ENCODE measurements at regions not wholly inside any gene's neighbourhood (a gene's known extent, or its start where the extent isn't known, plus 50 kb on each side); places are given as distances from the start of the nearest gene placed in this dataset.

DNA sequence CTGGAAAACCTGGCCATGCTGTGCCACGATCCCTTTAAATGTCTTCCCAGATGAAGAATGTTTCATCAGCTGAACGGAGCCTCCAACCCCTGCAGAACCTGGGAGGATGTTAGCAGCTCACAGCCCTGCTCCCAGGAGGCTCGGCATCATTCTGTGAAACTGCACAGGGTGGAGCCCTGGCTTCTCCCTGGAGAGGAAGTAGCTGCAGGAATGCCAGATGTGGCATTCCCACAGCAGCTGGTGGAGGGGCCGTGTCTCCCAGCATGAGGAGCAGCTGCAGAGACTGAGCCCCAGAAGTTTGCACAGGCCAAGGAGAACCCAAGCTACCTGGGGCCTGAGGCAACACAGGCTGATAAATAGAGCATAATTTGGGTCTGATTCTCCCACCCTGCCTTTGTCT, 165.8 kb upstream of the MAP3K1 start:
- peaks cover 6 to 8% of the 10 kb centered on the region in 2 experiments; a peak in 4 of 5 replicates for H3K27me3 ChIP-seq (ENCODE audit: control insufficient read depth in 2 of 2, insufficient read depth in 2 of 2, low read length in 2 of 2)
- no peaks in the 10 kb centered on the region for H3K9me3 ChIP-seq (replicated peaks; ENCODE audit: control insufficient read depth, insufficient read depth, low read depth, low read length)
- WGBS (ENCODE audit: insufficient coverage, low coverage, missing lambda C conversion rate): 0% methylated on average over 4 of the region's 4 CpGs
- H3K4me3 ChIP-seq: no peak overlapping the region
- H3K9ac ChIP-seq (ENCODE audit: insufficient read depth in 1 of 2, low read depth in 2 of 2, low read length in 2 of 2): no peak overlapping the region
- no peaks in the 10 kb centered on the region for H3K4me1 ChIP-seq (replicated peaks in 1 of 2; ENCODE audit: control insufficient read depth in 2 of 2, insufficient read depth in 2 of 2, low read length in 2 of 2)
- H3K36me3 ChIP-seq (ENCODE audit: control insufficient read depth, insufficient read depth, low read length): no peaks in the 10 kb centered on the region
- DNase-seq (ENCODE audit: extremely low read depth in 1 of 4, low spot score in 3 of 4): no peak
- CTCF ChIA-PET (ENCODE audit: low intra/inter-chr PET ratio): no interaction called here
- no peak for FAIRE-seq
- H3K27ac ChIP-seq (ENCODE audit: extremely low read depth, low read depth, low read length): no peak overlapping the region
- no peak for ATAC-seq
- POLR2A ChIA-PET: interaction anchor here (0.6 to 1.2 kb wide), 3 partner anchors 9 to 38 kb away, joined by 3 read pairs; no protein-coding TSS in a partner anchor
- H3K9me1 ChIP-seq (ENCODE audit: control insufficient read depth, insufficient read depth, low read length): no peaks in the 10 kb centered on the region
- BruUV-seq (replicated peaks): no TSS peak
- in situ Hi-C loops (cut with MboI): no loop called here
- H4K20me1 ChIP-seq (replicated peaks; ENCODE audit: control insufficient read depth, insufficient read depth, low read length): no peaks in the 10 kb centered on the region
- no peak overlapping the region for H3K4me2 ChIP-seq (ENCODE audit: insufficient read depth, low read length)
- H3K79me2 ChIP-seq (ENCODE audit: control insufficient read depth, insufficient read depth, low read length): no peaks in the 10 kb centered on the region
- no peak overlapping the region for H2AFZ ChIP-seq (ENCODE audit: low read depth, low read length)
- intact Hi-C loops (cut with micrococcal nuclease): no loop called here
- TF ChIP-seq, protein P1, sequence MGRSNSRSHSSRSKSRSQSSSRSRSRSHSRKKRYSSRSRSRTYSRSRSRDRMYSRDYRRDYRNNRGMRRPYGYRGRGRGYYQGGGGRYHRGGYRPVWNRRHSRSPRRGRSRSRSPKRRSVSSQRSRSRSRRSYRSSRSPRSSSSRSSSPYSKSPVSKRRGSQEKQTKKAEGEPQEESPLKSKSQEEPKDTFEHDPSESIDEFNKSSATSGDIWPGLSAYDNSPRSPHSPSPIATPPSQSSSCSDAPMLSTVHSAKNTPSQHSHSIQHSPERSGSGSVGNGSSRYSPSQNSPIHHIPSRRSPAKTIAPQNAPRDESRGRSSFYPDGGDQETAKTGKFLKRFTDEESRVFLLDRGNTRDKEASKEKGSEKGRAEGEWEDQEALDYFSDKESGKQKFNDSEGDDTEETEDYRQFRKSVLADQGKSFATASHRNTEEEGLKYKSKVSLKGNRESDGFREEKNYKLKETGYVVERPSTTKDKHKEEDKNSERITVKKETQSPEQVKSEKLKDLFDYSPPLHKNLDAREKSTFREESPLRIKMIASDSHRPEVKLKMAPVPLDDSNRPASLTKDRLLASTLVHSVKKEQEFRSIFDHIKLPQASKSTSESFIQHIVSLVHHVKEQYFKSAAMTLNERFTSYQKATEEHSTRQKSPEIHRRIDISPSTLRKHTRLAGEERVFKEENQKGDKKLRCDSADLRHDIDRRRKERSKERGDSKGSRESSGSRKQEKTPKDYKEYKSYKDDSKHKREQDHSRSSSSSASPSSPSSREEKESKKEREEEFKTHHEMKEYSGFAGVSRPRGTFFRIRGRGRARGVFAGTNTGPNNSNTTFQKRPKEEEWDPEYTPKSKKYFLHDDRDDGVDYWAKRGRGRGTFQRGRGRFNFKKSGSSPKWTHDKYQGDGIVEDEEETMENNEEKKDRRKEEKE (IDR thresholded peaks at IDR 0.05; ENCODE audit: borderline replicate concordance in 1 of 2, control insufficient read depth in 1 of 2, low read depth in 2 of 2, low read length in 1 of 2): no peak
- TF ChIP-seq ZNF197 (CRISPR knock-in tag; IDR thresholded peaks at IDR 0.05; ENCODE audit: low read depth): no peak
- no peak for TF ChIP-seq LCOR (CRISPR knock-in tag; IDR thresholded peaks at IDR 0.05)
- no peak for TF ChIP-seq ZNF79 (CRISPR knock-in tag; IDR thresholded peaks at IDR 0.05; ENCODE audit: low read depth)
- TF ChIP-seq ZNF224 (CRISPR knock-in tag; IDR thresholded peaks at IDR 0.05): no peak
- no peak for TF ChIP-seq ARID4B (CRISPR knock-in tag; IDR thresholded peaks at IDR 0.05)
- TF ChIP-seq TSC22D4 (tag; IDR thresholded peaks at IDR 0.05): no peak
- no peak for TF ChIP-seq ETV5 (CRISPR knock-in tag; IDR thresholded peaks at IDR 0.05; ENCODE audit: low read depth)
- no peak for TF ChIP-seq RFX7 (CRISPR knock-in tag; IDR thresholded peaks at IDR 0.05)
- TF ChIP-seq TAF1 (IDR thresholded peaks at IDR 0.05; ENCODE audit: control insufficient read depth, extremely low read depth, insufficient read depth, low read length, severe bottlenecking): no peak
- no peak for TF ChIP-seq ATF1 (CRISPR knock-in tag; IDR thresholded peaks at IDR 0.05)
- no peak for TF ChIP-seq ATF1 (tag; IDR thresholded peaks at IDR 0.05)
- TF ChIP-seq RB1 (IDR thresholded peaks at IDR 0.05; ENCODE audit: low read depth): no peak
- TF ChIP-seq FOSL1 (tag; conservative IDR thresholded peaks at IDR 0.05): no peak
- TF ChIP-seq HDAC2 (IDR thresholded peaks at IDR 0.05): no peak

Data from K562 (cell line).